ENCODE measurements at regions not wholly inside any gene's neighbourhood (a gene's known extent, or its start where the extent isn't known, plus 50 kb on each side); places are given as distances from the start of the nearest gene placed in this dataset.

DNA sequence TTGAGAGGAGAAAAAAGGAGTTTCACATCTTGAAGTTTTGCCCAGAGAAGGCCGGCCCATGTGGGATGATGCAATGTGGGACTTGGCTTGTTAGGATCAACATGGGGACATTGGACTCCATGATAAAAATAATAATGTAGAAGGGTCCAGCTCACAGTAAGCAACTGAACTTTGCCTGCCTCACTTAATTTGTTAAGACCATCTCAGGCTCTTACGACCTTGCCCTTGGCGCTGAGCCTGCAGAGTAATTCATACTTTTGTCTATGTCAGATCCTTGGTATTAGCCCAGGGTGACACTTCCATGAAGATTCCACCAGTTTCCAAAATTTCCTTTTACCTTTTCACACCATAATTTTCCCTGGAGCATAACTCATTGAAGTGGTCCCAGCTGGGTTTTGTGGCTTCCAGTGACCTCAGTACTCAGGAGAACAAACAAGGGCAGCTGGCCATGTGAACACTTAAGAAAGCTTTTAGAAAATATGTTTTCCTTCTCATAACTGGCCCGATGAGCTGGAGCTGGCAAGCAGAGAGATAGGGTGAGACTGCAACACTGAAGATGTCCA is 315.4 kb upstream of the RASGRP1 start:
- TF ChIP-seq CTCF (IDR thresholded peaks at IDR 0.05; ENCODE audit: low read length) (no peak), EZH2 (optimal IDR thresholded peaks at IDR 0.05; ENCODE audit: low read depth, low read length) (no peak), EZH2phosphoT487 (IDR thresholded peaks at IDR 0.05; ENCODE audit: low read length) (no peak)

Measured in MM.1S (cell line).